HG03095 (cell line): ENCODE measurements at regions not wholly inside any gene's neighbourhood (a gene's known extent, or its start where the extent isn't known, plus 50 kb on each side); places are given as distances from the start of the nearest gene placed in this dataset.
"Not testable (repeated sequence)": the region's sequence is repeated elsewhere in the genome, so short reads cannot be mapped to it uniquely, and the experiment has no call there.

Source experiments
- ATAC-seq: cut with Tn5 transposase; IDR thresholded peaks from one replicate; pipeline ENCODE4 v1.9.1; 2021; ENCODE audit warnings: moderate library complexity; ENCODE audit not compliant: unreplicated experiment

DNA sequence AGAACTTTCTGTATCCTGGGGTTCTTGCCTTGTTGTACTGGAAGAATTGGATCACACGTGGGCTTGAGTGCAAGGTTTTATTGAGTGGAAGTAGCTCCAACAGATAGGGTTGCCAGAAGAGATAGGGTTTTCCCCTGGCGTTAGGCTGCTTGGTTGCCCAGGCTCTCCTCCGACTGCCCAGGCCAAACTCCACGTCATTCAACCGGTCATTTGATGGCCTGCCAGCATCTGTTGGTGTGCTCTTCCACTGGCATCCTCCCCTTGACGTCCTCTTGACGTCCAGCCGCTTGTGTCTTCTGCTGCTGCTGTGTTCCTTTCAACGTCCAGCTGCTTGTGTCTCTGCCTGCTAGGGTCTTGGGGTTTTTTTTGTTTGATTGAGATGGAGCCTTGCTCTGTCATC is 111.2 kb upstream of the XIST start:
- ATAC-seq, result no peak

GRCh38 chrX:73962948-73963347 is 110.4 kb upstream of the XIST start:
- ATAC-seq, result no peak

GRCh38 chrX:73961867-73962266 is 109.4 kb upstream of the XIST start:
- not testable (repeated sequence) for ATAC-seq

- ATAC-seq, result no peak
These were observed 92.0 kb upstream of the XIST start for GRCh38 chrX:73944563-73944908.

- ATAC-seq, result peak; percentile 97
These were observed 91.4 kb upstream of the XIST start for GRCh38 chrX:73943693-73944562.

DNA sequence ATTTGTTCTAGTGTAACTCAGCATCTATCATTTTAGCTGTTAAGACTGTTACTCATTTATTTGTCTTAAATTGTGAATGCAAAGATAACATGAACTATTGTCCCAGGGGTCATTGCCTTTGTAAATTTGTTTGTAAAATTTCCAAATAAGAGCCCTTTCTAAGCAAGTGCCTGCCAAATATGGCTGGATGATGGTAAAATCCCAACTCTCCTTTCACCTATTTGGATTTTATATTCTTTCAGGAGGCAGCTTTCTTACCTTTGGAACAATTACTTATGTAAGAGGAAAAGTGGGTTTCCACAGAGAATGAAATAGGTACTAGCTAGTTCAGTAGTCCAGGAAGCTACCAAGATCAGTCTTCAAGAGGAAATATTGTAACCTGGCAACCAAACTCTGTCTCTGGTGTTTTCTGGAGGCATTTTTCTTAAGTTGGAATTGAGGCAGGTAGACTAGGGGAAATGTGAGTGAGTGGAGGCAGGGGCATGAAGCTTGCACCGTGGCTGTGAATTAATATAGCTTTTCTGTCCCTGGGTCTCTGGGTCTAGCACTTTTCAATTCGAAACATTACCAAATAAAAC is 88.5 kb upstream of the XIST start:
- no peak for ATAC-seq

GRCh38 chrX:73937843-73938242 is 85.3 kb upstream of the XIST start:
- ATAC-seq, result not testable (repeated sequence)

- no peak for ATAC-seq
These were observed 80.0 kb upstream of the XIST start for GRCh38 chrX:73932522-73932921.

- no peak for ATAC-seq
These were observed 77.8 kb upstream of the XIST start for GRCh38 chrX:73930300-73930699.

DNA sequence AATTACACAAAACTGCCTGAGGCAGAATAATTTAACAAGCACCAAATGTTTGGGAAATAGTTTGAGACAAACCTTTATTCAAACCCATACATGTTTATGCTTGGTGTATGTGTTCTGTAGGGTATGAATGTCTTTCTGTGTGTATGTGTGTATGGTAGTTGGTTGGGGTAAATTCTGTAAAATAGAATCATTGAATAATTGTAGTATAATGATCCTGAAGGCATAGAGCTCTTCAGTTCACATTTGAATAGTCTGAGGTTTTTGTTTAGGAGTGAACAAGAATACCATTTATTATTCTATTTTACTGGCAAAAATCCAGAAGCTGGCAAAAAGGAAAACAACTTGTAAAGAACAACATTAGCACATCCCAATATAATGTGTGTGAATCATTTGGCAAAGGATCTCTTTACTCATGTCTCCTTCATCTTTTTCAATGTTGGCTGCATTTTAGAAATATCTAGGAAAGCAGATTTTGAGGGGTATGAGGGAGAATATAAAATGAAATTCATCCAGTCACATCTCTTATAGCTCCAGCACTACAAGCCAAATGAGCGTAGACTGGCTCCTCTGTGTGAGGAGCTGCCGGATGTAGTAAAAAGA is 70.4 kb upstream of the XIST start:
- ATAC-seq, result no peak

GRCh38 chrX:73916931-73917667 is 64.6 kb upstream of the XIST start:
- no peak for ATAC-seq

DNA sequence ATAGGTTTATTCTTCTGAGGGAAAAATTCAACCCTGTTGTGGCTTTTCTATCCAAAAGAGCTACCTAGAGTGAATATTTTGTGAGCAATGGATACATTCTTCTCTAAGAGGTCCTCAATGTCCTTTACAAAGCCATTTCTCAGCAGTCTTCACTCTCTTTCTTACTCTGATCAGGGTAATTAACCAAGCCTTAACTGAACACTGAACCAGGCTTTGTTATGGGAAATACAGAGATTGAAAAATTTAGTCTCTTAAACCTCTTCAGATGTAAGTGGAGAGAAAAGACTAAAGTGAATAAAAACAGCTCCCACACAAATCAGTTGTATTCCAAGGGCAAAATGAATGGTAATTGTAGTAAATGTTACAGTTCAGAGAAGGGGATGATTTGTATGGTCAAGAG is 64.0 kb upstream of the XIST start:
- no peak for ATAC-seq

DNA sequence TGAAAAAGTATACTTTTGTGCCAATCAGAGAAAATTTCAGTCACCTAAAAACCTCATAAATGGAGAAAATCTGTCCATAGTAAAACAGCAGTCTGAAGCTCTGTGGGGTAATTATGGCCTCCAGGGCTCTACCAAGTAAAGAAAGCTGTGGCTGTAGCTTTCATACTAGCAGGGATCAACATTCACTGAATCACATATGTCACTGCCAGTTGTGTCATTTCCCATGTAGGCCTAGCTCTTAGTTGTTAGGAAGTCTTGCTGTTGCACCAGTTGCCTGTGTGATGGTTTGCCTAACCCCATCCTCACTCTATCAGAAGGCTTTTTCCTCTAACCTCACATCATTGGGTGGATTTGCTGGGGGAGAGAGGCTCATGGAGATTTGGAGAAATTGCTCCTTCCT is 62.3 kb upstream of the XIST start:
- ATAC-seq, result not testable (repeated sequence)

DNA sequence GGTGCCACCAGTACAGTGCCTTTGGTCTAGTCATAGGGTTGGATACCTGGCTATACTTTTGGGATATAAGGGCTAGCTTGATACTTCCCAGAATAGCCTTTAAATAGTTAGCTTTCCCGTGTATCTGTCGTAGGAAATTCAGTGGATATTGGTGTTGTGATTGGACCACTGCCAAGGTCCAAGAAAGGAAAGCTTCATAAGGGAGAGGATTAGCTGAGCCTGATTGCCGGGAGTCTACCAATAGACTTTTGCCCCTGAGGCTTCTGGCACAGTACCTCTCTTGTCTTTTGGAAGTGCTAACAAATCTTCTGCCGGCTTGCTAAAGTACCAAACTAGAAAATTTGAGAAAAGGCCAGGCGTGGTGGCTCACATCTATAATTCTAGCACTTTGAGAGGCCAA is 61.1 kb upstream of the XIST start:
- no peak for ATAC-seq

GRCh38 chrX:73911946-73912345 is 59.4 kb upstream of the XIST start:
- ATAC-seq, result not testable (repeated sequence)

- not testable (repeated sequence) for ATAC-seq
These were observed 53.3 kb upstream of the XIST start for GRCh38 chrX:73905749-73906374.

DNA sequence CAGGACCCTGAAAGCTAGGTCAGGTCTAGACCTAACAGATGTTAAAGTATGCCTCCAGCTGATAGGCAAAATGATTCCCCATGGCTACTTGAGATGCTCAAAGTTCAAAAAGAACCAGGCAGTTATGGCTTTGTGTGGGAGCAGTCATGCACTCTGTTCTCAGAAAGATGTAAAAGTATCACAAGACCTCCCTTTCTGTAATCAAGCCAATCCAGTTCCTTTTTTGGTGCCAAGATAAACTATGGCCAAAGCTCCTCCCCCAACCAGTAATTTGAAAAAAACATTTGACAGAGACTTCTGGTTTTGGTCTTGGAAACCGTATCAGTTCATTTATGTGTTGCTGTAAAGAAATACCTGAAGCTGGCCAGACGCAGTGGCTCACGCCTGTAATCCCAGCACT is 51.4 kb upstream of the XIST start:
- no peak for ATAC-seq
